HepG2 (cell line): ENCODE measurements at regions not wholly inside any gene's neighbourhood (a gene's known extent, or its start where the extent isn't known, plus 50 kb on each side); places are given as distances from the start of the nearest gene placed in this dataset.

Source experiments
- ATAC-seq: fragments of 200-7000 bp; cut with Tn5 transposase; 3 replicates; pipeline ENCODE4 v1.9.1; 2020; ENCODE audit warnings: mild to moderate bottlenecking, moderate library complexity
- BruUV-seq: library from RNA; stranded (reverse); fragments of 400-500 nt; replicated peaks from 2 replicates; lab custom pipeline; 2021; lab: Mats Ljungman, UMichigan
- CTCF ChIA-PET: fragments of 300-600 bp; formaldehyde crosslinking; extraction: SDS; loops from one replicate; lab custom pipeline; 2021; ENCODE audit warnings: low total read pairs, inconsistent platforms, low intra/inter-chr PET ratio; lab: Yijun Ruan, JAX
- POLR2A ChIA-PET: fragments of 350-600 bp; sonication (Branson Sonifier 250); formaldehyde crosslinking; loops from one replicate; lab custom pipeline; 2020; ENCODE audit warnings: antibody characterized with exemption, inconsistent platforms; lab: Yijun Ruan, JAX
- DNase-seq: peaks from one replicate; pipeline ENCODE4 v3.0.0-alpha.2; 2015; ENCODE audit warnings: low spot score
- FAIRE-seq: peaks from 3 replicates; lab custom pipeline; 2011; peaks lifted over from hg19 to GRCh38; lab: Jason Lieb, UNC
- H2AFZ ChIP-seq: one replicate; pipeline ENCODE4 v1.6.1; 2011; ENCODE audit warnings: low read length, inconsistent platforms
- H3K27ac ChIP-seq: fragments of 300-600 bp; 3 replicates; pipeline ENCODE4 v1.8.0; 2011; ENCODE audit warnings: mixed run types, mild to moderate bottlenecking, mixed read lengths, low read length, inconsistent platforms; ENCODE audit not compliant: insufficient read depth; ENCODE audit errors: extremely low read length
- H3K27me3 ChIP-seq, 2 experiments: fragments of 200-600 bp in 1 of 2; 2 replicates in 1 of 2; 3 replicates in 1 of 2; pipeline versions ENCODE4 v1.6.0 to v1.8.0; 2011; ENCODE audit warnings: low read length in 2 of 2, mild to moderate bottlenecking in 2 of 2, moderate library complexity in 2 of 2, inconsistent platforms in 1 of 2; ENCODE audit not compliant: insufficient read depth in 2 of 2, control insufficient read depth in 1 of 2
- H3K36me3 ChIP-seq, 2 experiments: fragments of 200-600 bp in 1 of 2; replicated peaks in 1 of 2; 2 replicates in 1 of 2; 3 replicates in 1 of 2; pipeline versions ENCODE4 v1.5.1 to v1.8.0; 2011; ENCODE audit warnings: low read length in 2 of 2, inconsistent platforms in 1 of 2; ENCODE audit not compliant: insufficient read depth in 2 of 2, control insufficient read depth in 1 of 2
- H3K4me1 ChIP-seq: 2 replicates; pipeline ENCODE4 v1.5.1; 2012; ENCODE audit warnings: low read length, inconsistent platforms; ENCODE audit not compliant: insufficient read depth
- H3K4me2 ChIP-seq: 2 replicates; pipeline ENCODE4 v1.6.0; 2011; ENCODE audit warnings: low read depth, low read length, inconsistent platforms
- H3K4me3 ChIP-seq, 3 experiments: fragments of 200-600 bp in 1 of 3; sonication (generic), shearing (Covaris generic) in 1 of 3; replicated peaks in 1 of 3; 2 replicates each; pipeline ENCODE4 v1.5.1; 2011 to 2016; ENCODE audit warnings: low read length in 3 of 3, inconsistent platforms in 2 of 3, low read depth in 2 of 3, mild to moderate bottlenecking in 2 of 3, control low read depth in 1 of 3, mixed read lengths in 1 of 3; ENCODE audit not compliant: insufficient read depth in 1 of 3
- H3K79me2 ChIP-seq: one replicate; pipeline ENCODE4 v1.6.1; 2011; ENCODE audit warnings: low read length, inconsistent platforms; ENCODE audit not compliant: insufficient read depth
- H3K9ac ChIP-seq: 2 replicates; pipeline ENCODE4 v1.6.0; 2011; ENCODE audit warnings: mild to moderate bottlenecking, low read depth, low read length, inconsistent platforms; ENCODE audit not compliant: insufficient read depth
- H3K9me3 ChIP-seq: 2 replicates; pipeline ENCODE4 v1.5.1; 2012; ENCODE audit warnings: mild to moderate bottlenecking, low read length
- H4K20me1 ChIP-seq: 2 replicates; pipeline ENCODE4 v1.6.0; 2011; ENCODE audit warnings: inconsistent platforms, mild to moderate bottlenecking, low read length, moderate library complexity; ENCODE audit not compliant: insufficient read depth
- CENPBD1 ChIP-seq: sonication (generic); formaldehyde crosslinking; IDR thresholded peaks from 2 replicates; pipeline ENCODE4 v1.8.0; 2022; ENCODE audit warnings: missing genetic modification reagents, low read depth, mild to moderate bottlenecking, borderline replicate concordance
- CHD2 ChIP-seq: IDR thresholded peaks from 2 replicates; pipeline ENCODE4 v1.6.1; 2011; ENCODE audit warnings: low read depth, low read length, improper control_type of control experiment
- GABPB1 ChIP-seq: IDR thresholded peaks from 2 replicates; pipeline ENCODE4 v1.6.1; 2016; ENCODE audit warnings: mild to moderate bottlenecking, missing genetic modification reagents, moderate library complexity, missing compliant biosample characterization
- JDP2 ChIP-seq: sonication (generic); formaldehyde crosslinking; IDR thresholded peaks from 2 replicates; pipeline ENCODE4 v1.8.1; 2022; ENCODE audit warnings: missing genetic modification reagents, borderline replicate concordance
- MATR3 ChIP-seq: sonication (generic); formaldehyde crosslinking; IDR thresholded peaks from 2 replicates; pipeline ENCODE4 v1.4.0; 2020; ENCODE audit warnings: missing genetic modification reagents
- MTF1 ChIP-seq: sonication (generic); formaldehyde crosslinking; IDR thresholded peaks from 2 replicates; pipeline ENCODE4 v1.5.0; 2020; ENCODE audit warnings: missing genetic modification reagents
- RXRA ChIP-seq: sonication (generic); formaldehyde crosslinking; IDR thresholded peaks from 2 replicates; pipeline ENCODE4 v1.5.1; 2020; ENCODE audit warnings: missing genetic modification reagents
- SSRP1 ChIP-seq: IDR thresholded peaks from 2 replicates; pipeline ENCODE4 v1.6.1; 2016; ENCODE audit warnings: control low read depth
- TFAP4 ChIP-seq: sonication (generic); IDR thresholded peaks from 2 replicates; pipeline ENCODE4 v1.6.1; 2016; ENCODE audit warnings: low read depth, borderline replicate concordance
- TGIF2 ChIP-seq: IDR thresholded peaks from 2 replicates; pipeline ENCODE4 v1.6.1; 2016; ENCODE audit warnings: control low read depth, missing compliant biosample characterization
- ZNF468 ChIP-seq: sonication (generic); formaldehyde crosslinking; IDR thresholded peaks from 2 replicates; pipeline ENCODE4 v1.8.0; 2022; ENCODE audit warnings: mild to moderate bottlenecking, moderate library complexity, missing genetic modification reagents
- ZNF567 ChIP-seq: sonication (generic); formaldehyde crosslinking; IDR thresholded peaks from 2 replicates; pipeline ENCODE4 v1.8.1; 2023; ENCODE audit warnings: mild to moderate bottlenecking, missing genetic modification reagents, borderline replicate concordance
- ZNF816 ChIP-seq: sonication (generic); formaldehyde crosslinking; IDR thresholded peaks from 2 replicates; pipeline ENCODE4 v1.8.0; 2022; ENCODE audit warnings: missing genetic modification reagents, mild to moderate bottlenecking, borderline replicate concordance
- in situ Hi-C: cut with HindIII; loops from 2 replicates; pipeline ENCODE4 v1.10.0; 2017; ENCODE audit warnings: low pct_unique_long_range_greater_than_20kb; ENCODE audit not compliant: extremely low pct_ligation_motif_present
- intact Hi-C: fragments of 100-400 bp; cut with micrococcal nuclease; formaldehyde crosslinking; loops from one replicate; pipeline ENCODE4 v1.10.0; 2022; ENCODE audit not compliant: unreplicated experiment
- TF ChIP-seq, protein P1 (sequence below): IDR thresholded peaks from 2 replicates; pipeline ENCODE4 v1.6.1; 2016

GRCh38 chr3:181333394-181333793 lies 343.9 kb upstream of the DNAJC19 start:
- no peak overlapping the region for H2AFZ ChIP-seq
- H3K9me3 ChIP-seq = no peaks in the 10 kb centered on the region
- no peak overlapping the region for H3K4me3 ChIP-seq
- no peak for DNase-seq
- FAIRE-seq = no peak
- H3K36me3 ChIP-seq = no peaks in the 10 kb centered on the region
- BruUV-seq = no TSS peak
- H3K4me1 ChIP-seq = no peaks in the 10 kb centered on the region
- TF ChIP-seq MTF1 (CRISPR knock-in tag) (no peak), SSRP1 (CRISPR knock-in tag) (no peak), TFAP4 (no peak), MATR3 (CRISPR knock-in tag) (no peak), ZNF567 (no peak), RXRA (CRISPR knock-in tag) (no peak), CENPBD1 (CRISPR knock-in tag) (no peak), ZNF816 (CRISPR knock-in tag) (no peak), TGIF2 (CRISPR knock-in tag) (no peak), CHD2 (no peak), ZNF468 (CRISPR knock-in tag) (no peak), GABPB1 (CRISPR knock-in tag) (no peak), JDP2 (CRISPR knock-in tag) (no peak)
- TF ChIP-seq, protein P1, sequence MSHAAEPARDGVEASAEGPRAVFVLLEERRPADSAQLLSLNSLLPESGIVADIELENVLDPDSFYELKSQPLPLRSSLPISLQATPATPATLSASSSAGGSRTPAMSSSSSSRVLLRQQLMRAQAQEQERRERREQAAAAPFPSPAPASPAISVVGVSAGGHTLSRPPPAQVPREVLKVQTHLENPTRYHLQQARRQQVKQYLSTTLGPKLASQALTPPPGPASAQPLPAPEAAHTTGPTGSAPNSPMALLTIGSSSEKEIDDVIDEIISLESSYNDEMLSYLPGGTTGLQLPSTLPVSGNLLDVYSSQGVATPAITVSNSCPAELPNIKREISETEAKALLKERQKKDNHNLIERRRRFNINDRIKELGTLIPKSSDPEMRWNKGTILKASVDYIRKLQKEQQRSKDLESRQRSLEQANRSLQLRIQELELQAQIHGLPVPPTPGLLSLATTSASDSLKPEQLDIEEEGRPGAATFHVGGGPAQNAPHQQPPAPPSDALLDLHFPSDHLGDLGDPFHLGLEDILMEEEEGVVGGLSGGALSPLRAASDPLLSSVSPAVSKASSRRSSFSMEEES = no peak
- CTCF ChIA-PET = no interaction called here
- no peak overlapping the region for H3K27ac ChIP-seq
- POLR2A ChIA-PET = no interaction called here
- no peaks in the 10 kb centered on the region; a peak in 1 of 5 replicates for H3K27me3 ChIP-seq
- no peak for ATAC-seq
- in situ Hi-C loops = no loop called here
- no peaks in the 10 kb centered on the region for H4K20me1 ChIP-seq
- intact Hi-C loops = no loop called here
- no peak overlapping the region for H3K4me2 ChIP-seq
- H3K79me2 ChIP-seq = no peaks in the 10 kb centered on the region
- no peak overlapping the region for H3K9ac ChIP-seq
